ENCODE measurements at regions not wholly inside any gene's neighbourhood (a gene's known extent, or its start where the extent isn't known, plus 50 kb on each side); places are given as distances from the start of the nearest gene placed in this dataset.

DNA sequence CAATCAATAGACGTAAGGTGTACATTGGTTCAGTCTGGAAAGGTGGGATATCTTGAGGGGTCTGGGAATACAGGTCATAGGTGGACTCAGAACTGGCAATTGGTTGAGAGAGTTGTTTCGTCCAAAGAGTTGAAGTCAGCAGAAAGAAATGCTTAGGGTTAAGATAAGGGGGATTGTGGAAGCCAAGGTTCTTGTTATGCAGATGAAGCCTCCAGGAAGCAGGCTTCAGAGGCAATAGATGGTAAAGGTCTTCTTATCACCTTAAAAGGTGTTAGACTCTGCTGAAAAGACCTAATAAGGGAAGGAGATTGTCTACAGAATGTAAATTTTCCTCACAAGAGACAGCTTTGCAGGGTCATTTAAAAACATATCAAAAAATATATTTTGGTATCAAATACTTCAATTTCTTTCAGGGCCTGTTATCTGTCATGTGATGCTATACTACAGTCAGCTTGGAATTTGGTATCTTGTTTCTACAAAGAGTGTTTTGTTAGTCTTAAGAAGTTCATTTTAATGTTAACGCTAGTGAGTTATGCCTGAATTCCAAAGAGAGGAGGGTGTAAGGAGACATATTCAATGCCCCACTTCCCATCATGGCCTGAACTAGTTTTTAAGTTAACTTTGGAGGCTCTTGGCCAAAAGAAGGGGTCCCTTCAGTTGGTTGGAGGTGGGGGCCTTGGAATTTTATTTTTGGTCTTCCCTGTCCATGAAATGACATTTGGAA is 378.2 kb upstream of the ROBO2 start:
- Histone ChIP-seq H3K27me3 (replicated peaks; ENCODE audit: control insufficient read depth, insufficient read depth, low read length) (no peaks in the 10 kb centered on the region), H3K9ac (ENCODE audit: low read length) (no peak overlapping the region), H3K4me3 (ENCODE audit: low read length) (no peak overlapping the region), H3K4me1 (ENCODE audit: control insufficient read depth, insufficient read depth, low read length) (no peaks in the 10 kb centered on the region), H3K36me3 (ENCODE audit: control insufficient read depth, insufficient read depth, low read length, severe bottlenecking) (no peaks in the 10 kb centered on the region), H3K9me3 (ENCODE audit: control insufficient read depth, low read length) (no peaks in the 10 kb centered on the region)
- no peak for DNase-seq (ENCODE audit: low read depth)

DNA sequence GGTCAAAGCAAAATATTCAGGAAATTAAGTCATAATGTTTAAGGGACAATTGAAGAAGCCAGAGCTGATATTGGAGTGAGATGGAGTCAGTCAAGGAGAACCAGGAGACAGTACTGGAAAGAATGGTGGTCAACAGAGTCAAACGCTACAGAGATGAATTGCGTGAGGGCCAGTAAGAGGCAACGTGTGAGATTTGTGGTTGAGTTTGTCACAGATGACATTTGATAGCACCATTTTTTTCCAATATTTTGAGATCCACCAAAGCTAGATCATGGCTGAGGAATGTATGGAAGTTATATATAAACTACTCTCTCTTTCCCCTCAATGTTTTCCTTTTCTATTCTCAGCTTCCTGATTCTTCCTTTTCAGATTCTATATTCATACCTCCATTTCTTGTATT is 375.1 kb upstream of the ROBO2 start:
- Histone ChIP-seq H3K36me3 (ENCODE audit: control insufficient read depth, insufficient read depth, low read length, severe bottlenecking) (no peaks in the 10 kb centered on the region), H3K27me3 (replicated peaks; ENCODE audit: control insufficient read depth, insufficient read depth, low read length) (no peaks in the 10 kb centered on the region), H3K9me3 (ENCODE audit: control insufficient read depth, low read length) (no peaks in the 10 kb centered on the region), H3K9ac (ENCODE audit: low read length) (no peak overlapping the region), H3K4me3 (ENCODE audit: low read length) (no peak overlapping the region), H3K4me1 (ENCODE audit: control insufficient read depth, insufficient read depth, low read length) (no peaks in the 10 kb centered on the region)
- DNase-seq (ENCODE audit: low read depth) = peak; percentile 30

- no peak overlapping the region for H3K9ac ChIP-seq (ENCODE audit: low read length)
- H3K9me3 ChIP-seq (ENCODE audit: control insufficient read depth, low read length) = no peaks in the 10 kb centered on the region
- H3K4me1 ChIP-seq (ENCODE audit: control insufficient read depth, insufficient read depth, low read length) = no peaks in the 10 kb centered on the region
- H3K4me3 ChIP-seq (ENCODE audit: low read length) = no peak overlapping the region
- no peaks in the 10 kb centered on the region for H3K36me3 ChIP-seq (ENCODE audit: control insufficient read depth, insufficient read depth, low read length, severe bottlenecking)
- H3K27me3 ChIP-seq (replicated peaks; ENCODE audit: control insufficient read depth, insufficient read depth, low read length) = no peaks in the 10 kb centered on the region
- DNase-seq (ENCODE audit: low read depth) = no peak
Observed at GRCh38 chr3:76668653-76669052, 371.2 kb upstream of the ROBO2 start.

DNA sequence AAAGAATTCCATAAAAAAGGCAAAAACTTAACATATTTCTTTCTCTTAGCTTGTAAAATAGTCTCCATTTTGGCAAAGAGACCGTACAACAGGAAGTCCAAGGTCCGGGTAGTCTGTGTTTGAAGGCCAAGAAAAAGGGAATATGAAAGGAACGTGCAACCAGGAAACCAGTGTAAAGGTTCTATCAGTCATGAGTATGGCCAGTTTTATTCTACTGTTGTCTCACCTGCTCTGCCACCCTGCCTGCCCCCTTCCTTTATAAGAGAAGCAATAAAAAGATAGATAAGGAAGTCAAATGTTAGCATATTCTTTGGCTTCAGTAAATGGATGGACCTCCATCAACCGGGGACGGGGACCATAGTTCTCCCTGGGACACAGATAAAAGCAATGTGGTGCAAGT is 370.6 kb upstream of the ROBO2 start:
- Histone ChIP-seq H3K4me1 (ENCODE audit: control insufficient read depth, insufficient read depth, low read length) (no peaks in the 10 kb centered on the region), H3K27me3 (replicated peaks; ENCODE audit: control insufficient read depth, insufficient read depth, low read length) (no peaks in the 10 kb centered on the region), H3K36me3 (ENCODE audit: control insufficient read depth, insufficient read depth, low read length, severe bottlenecking) (no peaks in the 10 kb centered on the region), H3K4me3 (ENCODE audit: low read length) (no peak overlapping the region), H3K9ac (ENCODE audit: low read length) (no peak overlapping the region), H3K9me3 (ENCODE audit: control insufficient read depth, low read length) (no peaks in the 10 kb centered on the region)
- no peak for DNase-seq (ENCODE audit: low read depth)

DNA sequence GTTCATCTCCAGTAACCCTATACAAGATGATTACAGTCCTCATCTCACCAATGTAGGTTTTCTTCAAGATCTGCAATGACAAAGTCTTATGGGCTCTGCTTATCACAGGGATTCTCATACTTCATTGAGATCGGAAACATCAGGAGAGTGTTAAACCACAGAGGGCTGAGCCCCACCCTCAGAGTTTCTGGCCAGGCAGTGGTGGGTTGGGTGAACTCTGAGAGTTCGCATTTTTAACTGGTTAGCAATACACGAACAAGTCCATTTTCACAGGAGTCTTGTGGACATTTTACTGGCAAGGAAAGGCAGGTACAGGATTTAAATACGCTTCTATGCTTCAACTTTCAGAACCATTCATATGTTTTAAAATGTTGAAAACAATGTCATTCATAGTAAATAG is 366.7 kb upstream of the ROBO2 start:
- H3K4me1 ChIP-seq (ENCODE audit: control insufficient read depth, insufficient read depth, low read length) = no peaks in the 10 kb centered on the region
- H3K9me3 ChIP-seq (ENCODE audit: control insufficient read depth, low read length) = no peaks in the 10 kb centered on the region
- H3K36me3 ChIP-seq (ENCODE audit: control insufficient read depth, insufficient read depth, low read length, severe bottlenecking) = no peaks in the 10 kb centered on the region
- no peak overlapping the region for H3K9ac ChIP-seq (ENCODE audit: low read length)
- no peaks in the 10 kb centered on the region for H3K27me3 ChIP-seq (replicated peaks; ENCODE audit: control insufficient read depth, insufficient read depth, low read length)
- H3K4me3 ChIP-seq (ENCODE audit: low read length) = no peak overlapping the region
- DNase-seq (ENCODE audit: low read depth) = peak; percentile 29

- no peaks in the 10 kb centered on the region for H3K9me3 ChIP-seq (ENCODE audit: control insufficient read depth, low read length)
- no peaks in the 10 kb centered on the region for H3K27me3 ChIP-seq (replicated peaks; ENCODE audit: control insufficient read depth, insufficient read depth, low read length)
- no peak overlapping the region for H3K9ac ChIP-seq (ENCODE audit: low read length)
- no peaks in the 10 kb centered on the region for H3K36me3 ChIP-seq (ENCODE audit: control insufficient read depth, insufficient read depth, low read length, severe bottlenecking)
- H3K4me3 ChIP-seq (ENCODE audit: low read length) = no peak overlapping the region
- no peaks in the 10 kb centered on the region for H3K4me1 ChIP-seq (ENCODE audit: control insufficient read depth, insufficient read depth, low read length)
- peak; percentile 34 for DNase-seq (ENCODE audit: low read depth)
Observed at GRCh38 chr3:76679541-76679940, 360.4 kb upstream of the ROBO2 start.

DNA sequence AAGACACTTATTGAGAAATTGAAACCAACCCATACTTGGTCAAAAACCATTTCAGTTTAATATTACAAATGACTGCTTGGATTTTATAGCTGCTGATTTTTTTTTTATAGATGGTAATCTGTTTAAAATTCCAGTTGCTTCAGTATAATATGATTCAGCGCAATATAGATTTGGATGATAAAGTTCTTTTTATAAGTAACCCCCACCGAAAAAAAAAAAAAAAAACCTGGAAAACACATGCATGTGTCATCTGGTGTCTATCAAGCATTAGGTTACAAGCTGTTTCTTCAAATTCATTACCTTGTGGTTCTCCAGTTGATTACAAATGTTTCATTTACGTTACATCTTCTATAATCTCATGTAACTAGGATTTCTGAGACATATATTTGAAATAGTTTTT is 356.6 kb upstream of the ROBO2 start:
- H3K27me3 ChIP-seq (replicated peaks; ENCODE audit: control insufficient read depth, insufficient read depth, low read length) = no peaks in the 10 kb centered on the region
- no peaks in the 10 kb centered on the region for H3K36me3 ChIP-seq (ENCODE audit: control insufficient read depth, insufficient read depth, low read length, severe bottlenecking)
- H3K4me1 ChIP-seq (ENCODE audit: control insufficient read depth, insufficient read depth, low read length) = no peaks in the 10 kb centered on the region
- DNase-seq (ENCODE audit: low read depth) = no peak
- H3K4me3 ChIP-seq (ENCODE audit: low read length) = no peak overlapping the region
- no peak overlapping the region for H3K9ac ChIP-seq (ENCODE audit: low read length)
- no peaks in the 10 kb centered on the region for H3K9me3 ChIP-seq (ENCODE audit: control insufficient read depth, low read length)

- H3K27me3 ChIP-seq (replicated peaks; ENCODE audit: control insufficient read depth, insufficient read depth, low read length) = no peaks in the 10 kb centered on the region
- no peaks in the 10 kb centered on the region for H3K9me3 ChIP-seq (ENCODE audit: control insufficient read depth, low read length)
- no peak overlapping the region for H3K9ac ChIP-seq (ENCODE audit: low read length)
- no peaks in the 10 kb centered on the region for H3K36me3 ChIP-seq (ENCODE audit: control insufficient read depth, insufficient read depth, low read length, severe bottlenecking)
- H3K4me1 ChIP-seq (ENCODE audit: control insufficient read depth, insufficient read depth, low read length) = no peaks in the 10 kb centered on the region
- no peak for DNase-seq (ENCODE audit: low read depth)
- no peak overlapping the region for H3K4me3 ChIP-seq (ENCODE audit: low read length)
Observed at GRCh38 chr3:76684946-76685345, 355.0 kb upstream of the ROBO2 start.

GRCh38 chr3:76685858-76686257 is 354.0 kb upstream of the ROBO2 start:
- no peaks in the 10 kb centered on the region for H3K36me3 ChIP-seq (ENCODE audit: control insufficient read depth, insufficient read depth, low read length, severe bottlenecking)
- H3K9ac ChIP-seq (ENCODE audit: low read length) = no peak overlapping the region
- no peak overlapping the region for H3K4me3 ChIP-seq (ENCODE audit: low read length)
- H3K27me3 ChIP-seq (replicated peaks; ENCODE audit: control insufficient read depth, insufficient read depth, low read length) = no peaks in the 10 kb centered on the region
- H3K4me1 ChIP-seq (ENCODE audit: control insufficient read depth, insufficient read depth, low read length) = no peaks in the 10 kb centered on the region
- H3K9me3 ChIP-seq (ENCODE audit: control insufficient read depth, low read length) = no peaks in the 10 kb centered on the region
- no peak for DNase-seq (ENCODE audit: low read depth)

DNA sequence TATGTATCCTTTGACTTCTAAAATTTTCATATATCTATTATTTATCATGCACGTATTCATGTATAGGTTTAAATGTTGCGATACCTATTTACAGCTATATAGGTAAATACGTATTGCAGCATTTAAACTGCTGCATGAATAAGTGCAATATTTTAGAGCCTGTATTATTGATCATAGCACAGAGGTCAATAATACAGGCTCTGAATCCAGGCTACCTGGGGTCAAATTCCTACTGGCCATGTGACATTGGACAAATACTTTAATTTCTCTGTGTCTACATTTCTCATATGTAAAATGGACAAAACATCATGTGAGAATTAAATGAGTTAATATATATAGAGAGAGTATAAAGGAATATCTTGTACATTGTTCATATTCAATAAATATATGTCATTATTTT is 352.9 kb upstream of the ROBO2 start:
- Histone ChIP-seq H3K36me3 (ENCODE audit: control insufficient read depth, insufficient read depth, low read length, severe bottlenecking) (no peaks in the 10 kb centered on the region), H3K9ac (ENCODE audit: low read length) (no peak overlapping the region), H3K4me1 (ENCODE audit: control insufficient read depth, insufficient read depth, low read length) (no peaks in the 10 kb centered on the region), H3K9me3 (ENCODE audit: control insufficient read depth, low read length) (no peaks in the 10 kb centered on the region), H3K4me3 (ENCODE audit: low read length) (no peak overlapping the region), H3K27me3 (replicated peaks; ENCODE audit: control insufficient read depth, insufficient read depth, low read length) (no peaks in the 10 kb centered on the region)
- no peak for DNase-seq (ENCODE audit: low read depth)

DNA sequence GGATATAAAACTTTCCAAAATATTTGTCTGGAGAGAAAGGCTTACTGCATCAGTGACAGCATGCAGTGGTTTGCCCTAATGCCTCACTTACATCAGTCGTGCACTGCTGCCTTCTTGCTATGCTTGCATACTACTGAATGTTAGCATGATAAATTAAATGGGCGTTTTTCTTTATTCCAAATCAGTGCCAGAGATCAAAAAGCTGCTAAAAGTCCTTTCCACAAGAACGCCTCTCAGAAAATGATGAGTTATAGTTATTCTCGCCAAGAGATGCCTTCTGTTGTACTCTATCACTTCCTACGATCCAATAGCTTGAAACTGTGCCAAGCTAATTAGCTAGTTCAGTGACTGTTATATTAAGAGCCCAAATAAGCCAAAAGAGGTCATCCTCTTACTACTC is 345.8 kb upstream of the ROBO2 start:
- Histone ChIP-seq H3K27me3 (replicated peaks; ENCODE audit: control insufficient read depth, insufficient read depth, low read length) (no peaks in the 10 kb centered on the region), H3K4me1 (ENCODE audit: control insufficient read depth, insufficient read depth, low read length) (no peaks in the 10 kb centered on the region), H3K4me3 (ENCODE audit: low read length) (no peak overlapping the region), H3K9me3 (ENCODE audit: control insufficient read depth, low read length) (no peaks in the 10 kb centered on the region), H3K9ac (ENCODE audit: low read length) (no peak overlapping the region), H3K36me3 (ENCODE audit: control insufficient read depth, insufficient read depth, low read length, severe bottlenecking) (no peaks in the 10 kb centered on the region)
- no peak for DNase-seq (ENCODE audit: low read depth)

DNA sequence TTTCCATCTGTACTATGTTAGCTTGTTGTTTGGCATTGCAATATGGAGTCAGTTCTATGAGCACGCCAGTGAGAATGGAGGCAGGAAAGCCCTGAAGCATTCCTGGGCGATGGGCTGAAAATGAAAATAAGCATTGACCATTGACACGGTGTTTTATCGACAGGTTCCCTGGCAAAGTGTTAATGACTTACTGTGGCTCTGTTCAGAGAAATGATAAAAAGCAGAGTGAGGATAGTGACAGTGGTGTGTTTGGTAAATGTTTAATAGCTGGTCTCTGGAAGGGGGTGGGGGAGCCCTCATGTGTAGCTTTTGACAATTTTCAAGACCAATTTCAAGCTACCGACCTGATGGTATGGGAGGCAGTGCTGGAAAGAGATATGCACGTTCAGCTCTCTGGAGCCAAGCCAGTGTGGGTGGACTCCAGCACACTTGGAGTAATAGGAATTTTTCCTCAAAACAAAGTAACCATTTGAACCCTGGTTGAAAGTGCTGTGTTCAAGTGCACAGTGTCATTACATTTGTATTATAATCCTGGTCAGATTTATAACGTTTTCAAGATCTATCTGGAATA is 341.7 kb upstream of the ROBO2 start:
- H3K36me3 ChIP-seq (ENCODE audit: control insufficient read depth, insufficient read depth, low read length, severe bottlenecking) = no peaks in the 10 kb centered on the region

More for the DNA sequence above, 341.7 kb upstream of the ROBO2 start:
- no peak for DNase-seq (ENCODE audit: low read depth)
- no peak overlapping the region for H3K4me3 ChIP-seq (ENCODE audit: low read length)
- no peaks in the 10 kb centered on the region for H3K27me3 ChIP-seq (replicated peaks; ENCODE audit: control insufficient read depth, insufficient read depth, low read length)
- H3K9me3 ChIP-seq (ENCODE audit: control insufficient read depth, low read length) = no peaks in the 10 kb centered on the region
- no peak overlapping the region for H3K9ac ChIP-seq (ENCODE audit: low read length)
- no peaks in the 10 kb centered on the region for H3K4me1 ChIP-seq (ENCODE audit: control insufficient read depth, insufficient read depth, low read length)
